ENCODE measurements at regions not wholly inside any gene's neighbourhood (a gene's known extent, or its start where the extent isn't known, plus 50 kb on each side); places are given as distances from the start of the nearest gene placed in this dataset.

DNA sequence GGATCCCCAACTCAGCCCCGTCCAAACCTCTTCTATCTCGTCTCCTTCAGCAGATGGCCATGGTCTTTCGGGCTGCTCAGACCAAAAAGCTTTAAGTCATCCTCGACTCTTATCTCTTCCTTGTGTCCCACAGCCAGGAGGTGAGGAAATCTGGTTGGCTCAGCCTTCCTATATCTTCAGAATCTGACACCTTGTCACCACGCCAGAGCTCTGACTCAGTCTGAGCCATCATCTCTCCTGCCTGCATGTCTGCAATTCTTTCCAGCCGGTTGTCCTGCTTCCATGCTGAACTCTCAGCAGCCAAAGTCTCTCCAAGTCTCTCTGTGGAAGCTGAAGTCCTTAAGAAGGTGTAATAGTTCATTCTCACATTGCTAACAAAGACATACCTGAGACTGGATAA, 419.3 kb upstream of the ADAMTS16 start:
- Histone ChIP-seq H3K36me3 (ENCODE audit: insufficient read depth) (no peaks in the 10 kb centered on the region), H3K27me3 (ENCODE audit: insufficient read depth) (no peaks in the 10 kb centered on the region), H3K4me1 (ENCODE audit: insufficient read depth) (no peaks in the 10 kb centered on the region), H3K4me3 (no peak overlapping the region), H3K4me2 (no peak overlapping the region), H4K20me1 (replicated peaks; ENCODE audit: insufficient read depth) (no peaks in the 10 kb centered on the region), H3K27ac (ENCODE audit: low read depth) (no peak overlapping the region), H3K79me2 (replicated peaks; ENCODE audit: insufficient read depth) (no peaks in the 10 kb centered on the region), H3F3A (replicated peaks; ENCODE audit: low read depth) (no peaks in the 10 kb centered on the region), H3K9me2 (ENCODE audit: insufficient read depth) (no peaks in the 10 kb centered on the region), H2AFZ (no peak overlapping the region)
- Mint-ChIP-seq H3K4me1 (peaks cover 2% of the 10 kb centered on the region; the same call in 1 of the 3 replicates), H3K27me3 (ENCODE audit: insufficient read depth, low read depth, poor library complexity) (peaks cover 2% of the 10 kb centered on the region), H3K27ac (no peak overlapping the region), H3K4me3 (no peak overlapping the region), H3K9me3 (no peaks in the 10 kb centered on the region), H3K36me3 (ENCODE audit: low read depth) (no peaks in the 10 kb centered on the region)
- TF ChIP-seq NANOG (IDR thresholded peaks at IDR 0.05; ENCODE audit: borderline replicate concordance): no peak
- TF ChIP-seq EZH2 (IDR thresholded peaks at IDR 0.05; ENCODE audit: low read depth, unreplicated experiment): no peak
- TF ChIP-seq CREB1 (CRISPR knock-in tag; IDR thresholded peaks at IDR 0.05; ENCODE audit: low read depth): no peak
- no peak for TF ChIP-seq EZH2phosphoT487 (IDR thresholded peaks at IDR 0.05; ENCODE audit: unreplicated experiment)
- no peak for TF ChIP-seq ZNF331 (CRISPR knock-in tag; IDR thresholded peaks at IDR 0.05; ENCODE audit: low read depth)
- TF ChIP-seq ZNF114 (CRISPR knock-in tag; IDR thresholded peaks at IDR 0.05): no peak
- no peak for TF ChIP-seq JUNB (IDR thresholded peaks at IDR 0.05; ENCODE audit: unreplicated experiment)
- TF ChIP-seq, protein P1, sequence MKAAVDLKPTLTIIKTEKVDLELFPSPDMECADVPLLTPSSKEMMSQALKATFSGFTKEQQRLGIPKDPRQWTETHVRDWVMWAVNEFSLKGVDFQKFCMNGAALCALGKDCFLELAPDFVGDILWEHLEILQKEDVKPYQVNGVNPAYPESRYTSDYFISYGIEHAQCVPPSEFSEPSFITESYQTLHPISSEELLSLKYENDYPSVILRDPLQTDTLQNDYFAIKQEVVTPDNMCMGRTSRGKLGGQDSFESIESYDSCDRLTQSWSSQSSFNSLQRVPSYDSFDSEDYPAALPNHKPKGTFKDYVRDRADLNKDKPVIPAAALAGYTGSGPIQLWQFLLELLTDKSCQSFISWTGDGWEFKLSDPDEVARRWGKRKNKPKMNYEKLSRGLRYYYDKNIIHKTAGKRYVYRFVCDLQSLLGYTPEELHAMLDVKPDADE (IDR thresholded peaks at IDR 0.05): no peak
- no peak for ATAC-seq
- DNase-seq (ENCODE audit: low spot score): no peak

DNA sequence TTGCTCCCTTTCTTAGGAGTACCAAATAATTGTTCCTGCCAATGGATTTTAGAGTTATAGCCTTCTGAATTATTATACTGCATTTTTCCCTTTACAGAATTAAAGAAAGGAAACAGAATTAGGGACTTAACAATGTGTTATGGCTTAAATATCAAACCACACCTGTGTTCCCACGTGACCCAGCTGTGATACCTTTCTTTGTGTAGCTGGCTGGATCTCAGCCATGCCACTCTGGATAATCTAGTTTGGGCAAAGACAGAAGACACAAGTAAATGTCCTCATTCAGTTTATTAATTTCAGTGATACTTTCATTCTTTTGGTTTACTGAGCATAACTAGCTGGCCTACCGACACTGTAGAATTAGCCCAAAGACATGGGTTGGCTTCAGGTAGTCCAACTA, 417.2 kb upstream of the ADAMTS16 start:
- no peaks in the 10 kb centered on the region for H3K9me3 Mint-ChIP-seq
- Histone ChIP-seq H4K20me1 (replicated peaks; ENCODE audit: insufficient read depth) (no peaks in the 10 kb centered on the region), H3K4me1 (ENCODE audit: insufficient read depth) (no peaks in the 10 kb centered on the region), H3K36me3 (ENCODE audit: insufficient read depth) (no peaks in the 10 kb centered on the region), H2AFZ (no peak overlapping the region), H3K4me2 (no peak overlapping the region), H3K79me2 (replicated peaks; ENCODE audit: insufficient read depth) (no peaks in the 10 kb centered on the region), H3K9me2 (ENCODE audit: insufficient read depth) (no peaks in the 10 kb centered on the region), H3K27ac (ENCODE audit: low read depth) (no peak overlapping the region), H3F3A (replicated peaks; ENCODE audit: low read depth) (no peaks in the 10 kb centered on the region), H3K27me3 (ENCODE audit: insufficient read depth) (no peaks in the 10 kb centered on the region), H3K4me3 (no peak overlapping the region)
- H3K36me3 Mint-ChIP-seq (ENCODE audit: low read depth): no peaks in the 10 kb centered on the region
- no peak overlapping the region for H3K27ac Mint-ChIP-seq
- DNase-seq (ENCODE audit: low spot score) (no peak), ATAC-seq (no peak)
- H3K27me3 Mint-ChIP-seq (ENCODE audit: insufficient read depth, low read depth, poor library complexity): peaks cover 2% of the 10 kb centered on the region
- H3K4me3 Mint-ChIP-seq: no peak overlapping the region
- H3K4me1 Mint-ChIP-seq: no peaks in the 10 kb centered on the region
- TF ChIP-seq POLR2AphosphoS5 (IDR thresholded peaks at IDR 0.05; ENCODE audit: low read depth) (no peak), ZNF114 (CRISPR knock-in tag; IDR thresholded peaks at IDR 0.05) (no peak), EZH2 (IDR thresholded peaks at IDR 0.05; ENCODE audit: low read depth, unreplicated experiment) (no peak), ZNF331 (CRISPR knock-in tag; IDR thresholded peaks at IDR 0.05; ENCODE audit: low read depth) (no peak), CREB1 (CRISPR knock-in tag; IDR thresholded peaks at IDR 0.05; ENCODE audit: low read depth) (no peak), JUNB (IDR thresholded peaks at IDR 0.05; ENCODE audit: unreplicated experiment) (no peak), EZH2phosphoT487 (IDR thresholded peaks at IDR 0.05; ENCODE audit: unreplicated experiment) (no peak), STAT1 (IDR thresholded peaks at IDR 0.05; ENCODE audit: unreplicated experiment) (no peak), NANOG (IDR thresholded peaks at IDR 0.05; ENCODE audit: borderline replicate concordance) (no peak)
- TF ChIP-seq, protein P2, sequence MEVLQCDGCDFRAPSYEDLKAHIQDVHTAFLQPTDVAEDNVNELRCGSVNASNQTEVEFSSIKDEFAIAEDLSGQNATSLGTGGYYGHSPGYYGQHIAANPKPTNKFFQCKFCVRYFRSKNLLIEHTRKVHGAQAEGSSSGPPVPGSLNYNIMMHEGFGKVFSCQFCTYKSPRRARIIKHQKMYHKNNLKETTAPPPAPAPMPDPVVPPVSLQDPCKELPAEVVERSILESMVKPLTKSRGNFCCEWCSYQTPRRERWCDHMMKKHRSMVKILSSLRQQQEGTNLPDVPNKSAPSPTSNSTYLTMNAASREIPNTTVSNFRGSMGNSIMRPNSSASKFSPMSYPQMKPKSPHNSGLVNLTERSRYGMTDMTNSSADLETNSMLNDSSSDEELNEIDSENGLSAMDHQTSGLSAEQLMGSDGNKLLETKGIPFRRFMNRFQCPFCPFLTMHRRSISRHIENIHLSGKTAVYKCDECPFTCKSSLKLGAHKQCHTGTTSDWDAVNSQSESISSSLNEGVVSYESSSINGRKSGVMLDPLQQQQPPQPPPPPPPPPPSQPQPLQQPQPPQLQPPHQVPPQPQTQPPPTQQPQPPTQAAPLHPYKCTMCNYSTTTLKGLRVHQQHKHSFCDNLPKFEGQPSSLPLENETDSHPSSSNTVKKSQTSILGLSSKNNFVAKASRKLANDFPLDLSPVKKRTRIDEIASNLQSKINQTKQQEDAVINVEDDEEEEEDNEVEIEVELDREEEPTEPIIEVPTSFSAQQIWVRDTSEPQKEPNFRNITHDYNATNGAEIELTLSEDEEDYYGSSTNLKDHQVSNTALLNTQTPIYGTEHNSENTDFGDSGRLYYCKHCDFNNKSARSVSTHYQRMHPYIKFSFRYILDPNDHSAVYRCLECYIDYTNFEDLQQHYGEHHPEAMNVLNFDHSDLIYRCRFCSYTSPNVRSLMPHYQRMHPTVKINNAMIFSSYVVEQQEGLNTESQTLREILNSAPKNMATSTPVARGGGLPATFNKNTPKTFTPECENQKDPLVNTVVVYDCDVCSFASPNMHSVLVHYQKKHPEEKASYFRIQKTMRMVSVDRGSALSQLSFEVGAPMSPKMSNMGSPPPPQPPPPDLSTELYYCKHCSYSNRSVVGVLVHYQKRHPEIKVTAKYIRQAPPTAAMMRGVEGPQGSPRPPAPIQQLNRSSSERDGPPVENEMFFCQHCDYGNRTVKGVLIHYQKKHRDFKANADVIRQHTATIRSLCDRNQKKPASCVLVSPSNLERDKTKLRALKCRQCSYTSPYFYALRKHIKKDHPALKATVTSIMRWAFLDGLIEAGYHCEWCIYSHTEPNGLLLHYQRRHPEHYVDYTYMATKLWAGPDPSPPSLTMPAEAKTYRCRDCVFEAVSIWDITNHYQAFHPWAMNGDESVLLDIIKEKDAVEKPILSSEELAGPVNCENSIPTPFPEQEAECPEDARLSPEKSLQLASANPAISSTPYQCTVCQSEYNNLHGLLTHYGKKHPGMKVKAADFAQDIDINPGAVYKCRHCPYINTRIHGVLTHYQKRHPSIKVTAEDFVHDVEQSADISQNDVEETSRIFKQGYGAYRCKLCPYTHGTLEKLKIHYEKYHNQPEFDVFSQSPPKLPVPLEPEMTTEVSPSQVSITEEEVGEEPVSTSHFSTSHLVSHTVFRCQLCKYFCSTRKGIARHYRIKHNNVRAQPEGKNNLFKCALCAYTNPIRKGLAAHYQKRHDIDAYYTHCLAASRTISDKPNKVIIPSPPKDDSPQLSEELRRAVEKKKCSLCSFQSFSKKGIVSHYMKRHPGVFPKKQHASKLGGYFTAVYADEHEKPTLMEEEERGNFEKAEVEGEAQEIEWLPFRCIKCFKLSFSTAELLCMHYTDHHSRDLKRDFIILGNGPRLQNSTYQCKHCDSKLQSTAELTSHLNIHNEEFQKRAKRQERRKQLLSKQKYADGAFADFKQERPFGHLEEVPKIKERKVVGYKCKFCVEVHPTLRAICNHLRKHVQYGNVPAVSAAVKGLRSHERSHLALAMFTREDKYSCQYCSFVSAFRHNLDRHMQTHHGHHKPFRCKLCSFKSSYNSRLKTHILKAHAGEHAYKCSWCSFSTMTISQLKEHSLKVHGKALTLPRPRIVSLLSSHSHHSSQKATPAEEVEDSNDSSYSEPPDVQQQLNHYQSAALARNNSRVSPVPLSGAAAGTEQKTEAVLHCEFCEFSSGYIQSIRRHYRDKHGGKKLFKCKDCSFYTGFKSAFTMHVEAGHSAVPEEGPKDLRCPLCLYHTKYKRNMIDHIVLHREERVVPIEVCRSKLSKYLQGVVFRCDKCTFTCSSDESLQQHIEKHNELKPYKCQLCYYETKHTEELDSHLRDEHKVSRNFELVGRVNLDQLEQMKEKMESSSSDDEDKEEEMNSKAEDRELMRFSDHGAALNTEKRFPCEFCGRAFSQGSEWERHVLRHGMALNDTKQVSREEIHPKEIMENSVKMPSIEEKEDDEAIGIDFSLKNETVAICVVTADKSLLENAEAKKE (CRISPR knock-in tag; IDR thresholded peaks at IDR 0.05): no peak
- TF ChIP-seq, protein P1 (IDR thresholded peaks at IDR 0.05): no peak

All from GM23338 (cell line).